GM12878 (cell line): ENCODE measurements at regions not wholly inside any gene's neighbourhood (a gene's known extent, or its start where the extent isn't known, plus 50 kb on each side); places are given as distances from the start of the nearest gene placed in this dataset.

Experiments
- ATAC-seq: fragments of 200-7000 bp; cut with Tn5 transposase; 3 replicates; pipeline ENCODE4 v1.9.1; 2020; ENCODE audit warnings: mild to moderate bottlenecking, moderate library complexity
- BruUV-seq: library from RNA; stranded (reverse); fragments of 400-500 nt; replicated peaks from 2 replicates; lab custom pipeline; 2021; lab: Mats Ljungman, UMichigan
- CTCF ChIA-PET: fragments of 300-600 bp; sonication (Branson Sonifier 250); formaldehyde crosslinking; extraction: SDS; loops from one replicate; lab custom pipeline; 2021; ENCODE audit warnings: inconsistent platforms; lab: Yijun Ruan, JAX
- POLR2A ChIA-PET: fragments of 350-600 bp; formaldehyde crosslinking; extraction: SDS; loops from one replicate; lab custom pipeline; 2021; ENCODE audit warnings: inconsistent platforms; lab: Charles Lee
- RAD21 ChIA-PET: fragments of 300-600 bp; sonication (Branson Sonifier 250); formaldehyde crosslinking; loops from one replicate; lab custom pipeline; 2023; ENCODE audit warnings: antibody characterized with exemption; ENCODE audit not compliant: unreplicated experiment; lab: Charles Lee
- SMC1A ChIA-PET: fragments of 300-600 bp; sonication (Branson Sonifier 250); formaldehyde crosslinking; loops from one replicate; lab custom pipeline; 2023; ENCODE audit not compliant: unreplicated experiment, uncharacterized antibody; lab: Charles Lee
- DNase-seq: peaks from one replicate; pipeline ENCODE4 v3.0.0-alpha.2; 2011; ENCODE audit warnings: low read depth, low spot score
- FAIRE-seq: peaks from 3 replicates; lab custom pipeline; 2011; peaks lifted over from hg19 to GRCh38; lab: Jason Lieb, UNC
- H2AFZ ChIP-seq: 2 replicates; pipeline ENCODE4 v1.6.0; 2011; ENCODE audit warnings: low read depth, low read length, control low read depth; ENCODE audit not compliant: control insufficient read depth
- H3K27ac ChIP-seq: 2 replicates; pipeline ENCODE4 v1.5.1; 2011; ENCODE audit warnings: control low read depth; ENCODE audit not compliant: control insufficient read depth, insufficient read depth
- H3K27me3 ChIP-seq, 2 experiments: replicated peaks in 1 of 2; 2 replicates each; pipeline versions ENCODE4 v1.6.0 to v1.6.1; 2011; ENCODE audit warnings: low read length in 1 of 2; ENCODE audit not compliant: control insufficient read depth in 2 of 2, insufficient read depth in 2 of 2
- H3K36me3 ChIP-seq, 2 experiments: 2 replicates each; pipeline ENCODE4 v1.5.1; 2011; ENCODE audit warnings: low read length in 1 of 2; ENCODE audit not compliant: control insufficient read depth in 2 of 2, insufficient read depth in 2 of 2
- H3K4me1 ChIP-seq: 2 replicates; pipeline ENCODE4 v1.6.1; 2011; ENCODE audit warnings: mild to moderate bottlenecking, low read length, moderate library complexity, mixed read lengths; ENCODE audit not compliant: control insufficient read depth, insufficient read depth
- H3K4me2 ChIP-seq: 2 replicates; pipeline ENCODE4 v1.6.0; 2011; ENCODE audit warnings: control low read depth; ENCODE audit not compliant: control insufficient read depth, insufficient read depth
- H3K4me3 ChIP-seq: fragments of 200-600 bp; sonication (generic); 2 replicates; pipeline ENCODE4 v1.5.1; 2016
- H3K79me2 ChIP-seq: 2 replicates; pipeline ENCODE4 v1.6.0; 2011; ENCODE audit warnings: low read length; ENCODE audit not compliant: control insufficient read depth, insufficient read depth
- H3K9ac ChIP-seq: 2 replicates; pipeline ENCODE4 v1.8.0; 2011; ENCODE audit warnings: low read length, control low read depth, mixed read lengths; ENCODE audit not compliant: control insufficient read depth, insufficient read depth
- H3K9me3 ChIP-seq: replicated peaks from 3 replicates; pipeline ENCODE4 v1.5.1; 2011; ENCODE audit warnings: mild to moderate bottlenecking, low read length; ENCODE audit not compliant: control insufficient read depth, insufficient read depth
- H4K20me1 ChIP-seq: 2 replicates; pipeline ENCODE4 v1.6.0; 2011; ENCODE audit not compliant: control insufficient read depth, insufficient read depth
- BRCA1 ChIP-seq: IDR thresholded peaks from 2 replicates; pipeline ENCODE4 v1.6.1; 2011; ENCODE audit warnings: low read depth, low read length, improper control_type of control experiment
- EED ChIP-seq: sonication (generic); IDR thresholded peaks from 2 replicates; pipeline ENCODE4 v1.6.1; 2016; ENCODE audit warnings: antibody characterized with exemption, low read depth
- HCFC1 ChIP-seq: fragments of 150-350 bp; IDR thresholded peaks from 2 replicates; pipeline ENCODE4 v1.6.1; 2014; ENCODE audit warnings: low read length
- HDAC2 ChIP-seq: fragments of 200-600 bp; sonication (generic); IDR thresholded peaks from 2 replicates; pipeline ENCODE4 v1.6.1; 2017
- MTA2 ChIP-seq: fragments of 450-650 bp; IDR thresholded peaks from 2 replicates; pipeline ENCODE4 v1.6.1; 2016; ENCODE audit warnings: low read depth, mild to moderate bottlenecking, moderate library complexity
- POLR2AphosphoS2 ChIP-seq: IDR thresholded peaks from 2 replicates; pipeline ENCODE4 v1.6.1; 2011; ENCODE audit warnings: low read depth, mild to moderate bottlenecking, low read length, improper control_type of control experiment, moderate library complexity
- RAD51 ChIP-seq: fragments of 450-650 bp; IDR thresholded peaks from 2 replicates; pipeline ENCODE4 v1.6.1; 2016; ENCODE audit warnings: moderate library complexity, mild to moderate bottlenecking, inconsistent platforms
- SMC3 ChIP-seq: IDR thresholded peaks from 2 replicates; pipeline ENCODE4 v1.6.1; 2011; ENCODE audit warnings: low read length, improper control_type of control experiment, borderline replicate concordance
- SRF ChIP-seq, 2 experiments: IDR thresholded peaks; 2 replicates each; pipeline ENCODE4 v1.6.1; 2011; ENCODE audit warnings: low read depth in 2 of 2, low read length in 2 of 2, mild to moderate bottlenecking in 1 of 2, moderate library complexity in 1 of 2
- TAF1 ChIP-seq: IDR thresholded peaks from 2 replicates; pipeline ENCODE4 v1.6.1; 2011; ENCODE audit warnings: mild to moderate bottlenecking, low read depth, low read length, borderline replicate concordance
- WRNIP1 ChIP-seq: IDR thresholded peaks from 2 replicates; pipeline ENCODE4 v1.6.1; 2011; ENCODE audit warnings: low read depth, low read length, improper control_type of control experiment, borderline replicate concordance
- ZNF207 ChIP-seq: fragments of 450-650 bp; IDR thresholded peaks from 2 replicates; pipeline ENCODE4 v1.6.1; 2014; ENCODE audit warnings: antibody characterized with exemption, mild to moderate bottlenecking, borderline replicate concordance
- ZNF217 ChIP-seq: fragments of 450-650 bp; IDR thresholded peaks from 2 replicates; pipeline ENCODE4 v1.6.1; 2017; ENCODE audit warnings: antibody characterized with exemption, mild to moderate bottlenecking
- ZNF274 ChIP-seq: IDR thresholded peaks from one replicate; pipeline ENCODE4 v1.8.0; 2011; ENCODE audit not compliant: insufficient read length, insufficient read depth
- ZSCAN29 ChIP-seq: fragments of 450-650 bp; IDR thresholded peaks from 2 replicates; pipeline ENCODE4 v1.6.1; 2017; ENCODE audit warnings: mild to moderate bottlenecking, moderate library complexity
- WGBS: methylation state at CpG from one replicate; pipeline ENCODE4 v1.1.6; 2016; ENCODE audit warnings: low lambda C conversion rate; ENCODE audit not compliant: insufficient replicate concordance, insufficient coverage; ENCODE audit errors: missing lambda C conversion rate; 5-methylcytosine and 5-hydroxymethylcytosine counted together
- in situ Hi-C: fragments of 300-500 bp; cut with MboI; formaldehyde crosslinking; loops from 9 replicates; pipeline ENCODE4 v1.14.3; 2018; ENCODE audit warnings: mixed read lengths
- intact Hi-C: fragments of 100-400 bp; cut with micrococcal nuclease; formaldehyde crosslinking; loops from one replicate; pipeline ENCODE4 v1.14.2; 2022; ENCODE audit not compliant: unreplicated experiment

DNA sequence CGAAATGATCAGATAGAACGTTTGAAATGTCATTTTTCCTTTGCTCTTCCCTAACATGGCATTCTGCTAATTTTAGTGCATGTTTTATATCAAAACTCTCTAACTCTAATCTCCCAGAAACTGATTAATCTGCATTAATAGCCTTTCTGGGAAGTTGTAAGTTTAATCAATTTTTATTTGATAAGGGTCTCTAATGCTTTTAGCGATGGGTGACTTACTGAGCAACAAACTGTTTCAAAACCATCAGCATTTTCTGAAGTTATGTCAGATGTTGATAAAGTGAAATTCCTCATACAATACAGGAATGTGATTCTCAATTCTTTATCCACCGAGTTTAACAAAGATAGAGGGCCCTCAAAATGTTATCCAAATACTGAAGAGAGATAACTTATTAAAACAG is 431.6 kb upstream of the CXADR start:
- Histone ChIP-seq H3K36me3 (no peaks in the 10 kb centered on the region), H3K9ac (no peak overlapping the region), H3K4me2 (no peak overlapping the region), H3K9me3 (no peaks in the 10 kb centered on the region; the same call in 2 of the 3 replicates), H3K79me2 (no peaks in the 10 kb centered on the region), H3K4me3 (no peak overlapping the region), H3K27me3 (no peaks in the 10 kb centered on the region), H3K4me1 (no peaks in the 10 kb centered on the region), H3K27ac (no peak overlapping the region), H4K20me1 (no peaks in the 10 kb centered on the region), H2AFZ (no peak overlapping the region)
- WGBS = 49% methylated on average over 4 of the region's 4 CpGs
- no peak for DNase-seq
- intact Hi-C loops (no loop called here), in situ Hi-C loops (no loop called here)
- TF ChIP-seq ZNF274 (no peak), RAD51 (no peak), TAF1 (no peak), SMC3 (no peak), EED (no peak), SRF (IDR thresholded peaks at IDR 0.05; ENCODE audit: low read depth in 2 of 2, low read length in 2 of 2) (no peak), ZNF207 (no peak), HCFC1 (no peak), WRNIP1 (no peak), MTA2 (no peak), HDAC2 (no peak), ZNF217 (no peak), POLR2AphosphoS2 (no peak), ZSCAN29 (no peak), BRCA1 (no peak)
- POLR2A ChIA-PET = no interaction called here
- CTCF ChIA-PET = no interaction called here
- no peak for FAIRE-seq
- SMC1A ChIA-PET = no interaction called here
- no peak for ATAC-seq
- RAD21 ChIA-PET = no interaction called here
- BruUV-seq = no TSS peak
